22Rv1 (cell line): ENCODE measurements at regions not wholly inside any gene's neighbourhood (a gene's known extent, or its start where the extent isn't known, plus 50 kb on each side); places are given as distances from the start of the nearest gene placed in this dataset.

Experiments
- CTCF ChIP-seq: fragments of 450-650 bp; IDR thresholded peaks from 2 replicates; pipeline ENCODE4 v1.5.1; 2017; ENCODE audit warnings: mild to moderate bottlenecking
- ZFX ChIP-seq: fragments of 450-650 bp; IDR thresholded peaks from 2 replicates; pipeline ENCODE4 v1.6.1; 2017; ENCODE audit warnings: antibody characterized with exemption, borderline replicate concordance

- no peak for TF ChIP-seq CTCF
- TF ChIP-seq ZFX = no peak
These were observed 138.0 kb downstream of the ZNF664 start for GRCh38 chr12:124111006-124111405.
